IPS-15b (cell line): ENCODE measurements at regions not wholly inside any gene's neighbourhood (a gene's known extent, or its start where the extent isn't known, plus 50 kb on each side); places are given as distances from the start of the nearest gene placed in this dataset.

Source experiments
- H3K27me3 ChIP-seq: one replicate; pipeline ENCODE4 v1.6.1; 2013; ENCODE audit warnings: low read length; ENCODE audit not compliant: control insufficient read depth, insufficient read depth
- H3K36me3 ChIP-seq: one replicate; pipeline ENCODE4 v1.6.1; 2013; ENCODE audit warnings: low read length; ENCODE audit not compliant: control insufficient read depth, insufficient read depth
- H3K4me1 ChIP-seq: one replicate; pipeline ENCODE4 v1.6.1; 2013; ENCODE audit warnings: mild to moderate bottlenecking, low read length; ENCODE audit not compliant: control insufficient read depth, insufficient read depth
- H3K4me3 ChIP-seq: one replicate; pipeline ENCODE4 v1.5.1; 2013; ENCODE audit warnings: low read depth, low read length
- H3K9ac ChIP-seq: one replicate; pipeline ENCODE4 v1.6.1; 2013; ENCODE audit warnings: low read depth, mild to moderate bottlenecking, low read length
- H3K9me3 ChIP-seq: one replicate; pipeline ENCODE4 v1.6.1; 2013; ENCODE audit warnings: mild to moderate bottlenecking, low read length; ENCODE audit not compliant: control insufficient read depth, insufficient read depth

DNA sequence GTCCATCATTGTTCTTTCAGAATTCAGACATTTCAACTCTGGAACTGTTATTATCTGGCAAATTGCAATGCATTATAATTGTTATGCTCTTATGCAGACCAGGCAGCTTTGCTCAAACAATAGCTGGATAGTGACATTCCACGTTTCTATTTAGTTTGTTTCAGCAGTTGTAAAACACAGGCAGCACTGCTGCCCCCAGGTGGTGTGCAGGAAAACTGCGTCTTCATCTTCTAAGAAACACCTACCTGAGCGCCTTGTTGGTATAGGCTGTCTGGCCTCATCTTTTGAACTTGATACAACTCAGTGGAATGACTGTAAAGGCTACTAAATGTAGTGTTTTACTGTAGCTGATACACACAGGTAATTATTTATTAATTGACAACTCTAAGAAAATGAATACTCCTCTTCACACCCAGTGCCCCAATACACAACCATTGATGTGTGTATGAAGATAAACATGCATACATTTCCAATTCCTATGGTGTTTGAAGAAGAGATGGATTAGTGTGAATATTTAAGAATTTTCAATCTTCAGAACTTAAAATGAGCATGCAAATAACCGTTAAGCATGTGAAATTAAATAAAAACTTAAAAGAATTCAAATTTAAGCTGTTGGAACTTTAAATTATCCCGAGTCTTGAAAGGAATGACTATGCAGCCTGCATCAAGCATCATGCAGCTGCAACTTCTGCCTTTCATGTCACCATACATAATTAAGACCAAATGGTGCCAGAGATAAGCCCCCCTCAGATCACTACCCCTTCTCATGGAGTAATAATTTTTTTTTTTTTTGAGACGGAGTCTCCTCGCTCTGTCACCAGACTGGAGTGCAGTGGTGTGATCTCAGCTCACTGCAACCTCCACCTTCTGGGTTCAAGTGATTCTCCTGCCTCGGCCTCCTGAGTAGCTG is 85.6 kb downstream of the CD8B2 start:
- peaks cover 3% of the 10 kb centered on the region for H3K4me1 ChIP-seq
- H3K4me3 ChIP-seq, result no peak overlapping the region
- H3K36me3 ChIP-seq, result no peaks in the 10 kb centered on the region
- no peak overlapping the region for H3K9ac ChIP-seq
- H3K27me3 ChIP-seq, result no peaks in the 10 kb centered on the region
- no peaks in the 10 kb centered on the region for H3K9me3 ChIP-seq

DNA sequence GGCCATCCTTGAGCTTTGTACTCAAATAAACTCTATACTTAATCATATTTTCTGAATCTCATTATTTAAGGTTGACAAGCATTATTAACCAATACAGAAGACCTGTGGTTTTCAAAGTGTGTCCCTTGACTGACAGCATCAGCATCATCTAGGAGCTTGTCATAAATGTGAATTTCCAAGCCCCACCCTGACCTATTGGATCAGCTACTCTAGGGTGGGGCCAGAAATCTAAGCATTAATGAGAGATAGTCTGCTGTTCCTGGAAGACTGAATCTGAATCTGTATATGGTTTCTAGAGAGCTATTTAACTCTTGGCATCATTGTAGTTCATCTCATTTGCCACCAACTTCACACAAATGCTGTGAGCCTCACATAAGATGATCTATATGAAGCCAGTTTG is 86.6 kb downstream of the CD8B2 start:
- no peaks in the 10 kb centered on the region for H3K36me3 ChIP-seq
- H3K27me3 ChIP-seq, result no peaks in the 10 kb centered on the region
- no peak overlapping the region for H3K9ac ChIP-seq
- H3K4me3 ChIP-seq, result no peak overlapping the region
- peaks cover 3% of the 10 kb centered on the region for H3K4me1 ChIP-seq
- no peaks in the 10 kb centered on the region for H3K9me3 ChIP-seq

- Histone ChIP-seq H3K36me3 (no peaks in the 10 kb centered on the region), H3K4me1 (peaks cover 3% of the 10 kb centered on the region), H3K27me3 (peaks cover 4% of the 10 kb centered on the region), H3K9ac (no peak overlapping the region), H3K4me3 (no peak overlapping the region), H3K9me3 (no peaks in the 10 kb centered on the region)
Measured at GRCh38 chr2:106575955-106576354, 88.8 kb downstream of the CD8B2 start.

GRCh38 chr2:106577255-106577651 is 90.1 kb downstream of the CD8B2 start:
- H3K36me3 ChIP-seq, result no peaks in the 10 kb centered on the region
- no peak overlapping the region for H3K9ac ChIP-seq
- no peak overlapping the region for H3K4me3 ChIP-seq
- H3K9me3 ChIP-seq, result no peaks in the 10 kb centered on the region
- H3K27me3 ChIP-seq, result peaks cover 17% of the 10 kb centered on the region
- peaks cover 3% of the 10 kb centered on the region for H3K4me1 ChIP-seq

- H3K9me3 ChIP-seq, result no peaks in the 10 kb centered on the region
- H3K27me3 ChIP-seq, result peaks cover 35% of the 10 kb centered on the region
- H3K36me3 ChIP-seq, result no peaks in the 10 kb centered on the region
- no peak overlapping the region for H3K4me3 ChIP-seq
- peaks cover 3% of the 10 kb centered on the region for H3K4me1 ChIP-seq
- no peak overlapping the region for H3K9ac ChIP-seq
Measured at GRCh38 chr2:106579750-106580197, 92.6 kb downstream of the CD8B2 start.

DNA sequence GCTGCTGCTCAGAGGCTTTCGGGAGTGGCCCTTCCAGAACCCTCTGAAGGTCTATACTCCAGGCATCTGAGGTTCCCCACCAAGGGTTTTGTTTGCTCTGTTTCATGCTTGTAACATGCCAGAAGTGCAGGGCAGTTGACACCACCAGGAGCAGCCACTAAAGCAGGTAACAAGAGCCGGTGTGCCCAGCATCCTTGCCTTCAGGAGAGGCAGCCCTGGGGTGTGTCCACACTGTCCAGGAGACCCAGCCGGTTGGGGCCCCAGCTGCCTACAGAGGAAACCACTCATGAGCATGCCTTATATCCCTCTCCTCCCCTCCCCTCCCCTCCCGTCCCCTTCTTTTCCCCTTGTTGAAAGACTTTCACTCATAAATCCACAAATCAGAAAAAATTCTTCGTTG is 93.1 kb downstream of the CD8B2 start:
- no peak overlapping the region for H3K9ac ChIP-seq
- no peak overlapping the region for H3K4me3 ChIP-seq
- H3K4me1 ChIP-seq, result peaks cover 3% of the 10 kb centered on the region
- no peaks in the 10 kb centered on the region for H3K9me3 ChIP-seq
- H3K27me3 ChIP-seq, result peaks cover 40% of the 10 kb centered on the region
- H3K36me3 ChIP-seq, result no peaks in the 10 kb centered on the region

GRCh38 chr2:106581328-106581727 is 94.2 kb downstream of the CD8B2 start:
- no peaks in the 10 kb centered on the region for H3K36me3 ChIP-seq
- no peak overlapping the region for H3K9ac ChIP-seq
- peaks cover under 1% of the 10 kb centered on the region for H3K4me1 ChIP-seq
- H3K27me3 ChIP-seq, result peaks cover 46% of the 10 kb centered on the region
- no peak overlapping the region for H3K4me3 ChIP-seq
- no peaks in the 10 kb centered on the region for H3K9me3 ChIP-seq

- H3K4me3 ChIP-seq, result peak overlapping the region; percentile 52
- H3K9me3 ChIP-seq, result no peaks in the 10 kb centered on the region
- H3K4me1 ChIP-seq, result no peaks in the 10 kb centered on the region
- no peak overlapping the region for H3K9ac ChIP-seq
- H3K36me3 ChIP-seq, result no peaks in the 10 kb centered on the region
- peaks cover 46% of the 10 kb centered on the region for H3K27me3 ChIP-seq
Measured at GRCh38 chr2:106581755-106582147, 94.6 kb downstream of the CD8B2 start.

- H3K27me3 ChIP-seq, result peaks cover 46% of the 10 kb centered on the region
- H3K9me3 ChIP-seq, result no peaks in the 10 kb centered on the region
- no peaks in the 10 kb centered on the region for H3K36me3 ChIP-seq
- peak overlapping the region; percentile 52 for H3K4me3 ChIP-seq
- no peaks in the 10 kb centered on the region for H3K4me1 ChIP-seq
- no peak overlapping the region for H3K9ac ChIP-seq
Measured at GRCh38 chr2:106582148-106583143, 95.3 kb downstream of the CD8B2 start.

- Histone ChIP-seq H3K27me3 (peaks cover 46% of the 10 kb centered on the region), H3K4me3 (peak overlapping the region; percentile 39), H3K4me1 (no peaks in the 10 kb centered on the region), H3K9me3 (no peaks in the 10 kb centered on the region), H3K9ac (no peak overlapping the region), H3K36me3 (no peaks in the 10 kb centered on the region)
Measured at GRCh38 chr2:106584304-106584954, 97.3 kb downstream of the CD8B2 start.

GRCh38 chr2:106596844-106597243 is 109.7 kb downstream of the CD8B2 start:
- Histone ChIP-seq H3K27me3 (no peaks in the 10 kb centered on the region), H3K9me3 (no peaks in the 10 kb centered on the region), H3K36me3 (no peaks in the 10 kb centered on the region), H3K4me3 (no peak overlapping the region), H3K9ac (no peak overlapping the region), H3K4me1 (no peaks in the 10 kb centered on the region)
